ENCODE measurements at regions not wholly inside any gene's neighbourhood (a gene's known extent, or its start where the extent isn't known, plus 50 kb on each side); places are given as distances from the start of the nearest gene placed in this dataset.

DNA sequence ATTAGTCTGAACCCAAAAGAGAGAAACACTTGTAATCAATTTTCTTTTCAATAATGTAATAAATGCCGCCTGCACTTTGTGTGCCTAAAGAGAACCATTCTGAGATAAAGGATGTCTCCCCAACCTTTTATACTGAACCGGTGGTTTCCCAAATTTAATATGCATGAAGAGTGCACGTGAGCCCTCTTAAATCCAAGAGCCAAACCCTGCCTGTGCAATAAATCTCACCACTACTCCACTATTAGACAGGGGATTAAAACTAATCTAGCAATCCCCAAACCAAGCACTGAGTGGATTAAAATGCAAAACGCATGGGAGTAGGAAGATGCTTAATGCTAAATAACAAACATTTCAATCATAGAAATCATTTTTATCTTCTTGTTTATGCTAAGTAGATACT is 351.0 kb upstream of the PSMD7 start:
- TF ChIP-seq EGR1 (IDR thresholded peaks at IDR 0.05; ENCODE audit: low read depth) (no peak), ATF3 (IDR thresholded peaks at IDR 0.05) (no peak), TCF7L2 (IDR thresholded peaks at IDR 0.05; ENCODE audit: borderline replicate concordance, extremely low read depth, insufficient read depth, insufficient read length) (no peak), EZH2phosphoT487 (IDR thresholded peaks at IDR 0.05; ENCODE audit: borderline replicate concordance) (no peak), YY1 (IDR thresholded peaks at IDR 0.05; ENCODE audit: extremely low read depth, insufficient replicate concordance, low read depth, low read length) (no peak)
- TF ChIP-seq, protein P1, sequence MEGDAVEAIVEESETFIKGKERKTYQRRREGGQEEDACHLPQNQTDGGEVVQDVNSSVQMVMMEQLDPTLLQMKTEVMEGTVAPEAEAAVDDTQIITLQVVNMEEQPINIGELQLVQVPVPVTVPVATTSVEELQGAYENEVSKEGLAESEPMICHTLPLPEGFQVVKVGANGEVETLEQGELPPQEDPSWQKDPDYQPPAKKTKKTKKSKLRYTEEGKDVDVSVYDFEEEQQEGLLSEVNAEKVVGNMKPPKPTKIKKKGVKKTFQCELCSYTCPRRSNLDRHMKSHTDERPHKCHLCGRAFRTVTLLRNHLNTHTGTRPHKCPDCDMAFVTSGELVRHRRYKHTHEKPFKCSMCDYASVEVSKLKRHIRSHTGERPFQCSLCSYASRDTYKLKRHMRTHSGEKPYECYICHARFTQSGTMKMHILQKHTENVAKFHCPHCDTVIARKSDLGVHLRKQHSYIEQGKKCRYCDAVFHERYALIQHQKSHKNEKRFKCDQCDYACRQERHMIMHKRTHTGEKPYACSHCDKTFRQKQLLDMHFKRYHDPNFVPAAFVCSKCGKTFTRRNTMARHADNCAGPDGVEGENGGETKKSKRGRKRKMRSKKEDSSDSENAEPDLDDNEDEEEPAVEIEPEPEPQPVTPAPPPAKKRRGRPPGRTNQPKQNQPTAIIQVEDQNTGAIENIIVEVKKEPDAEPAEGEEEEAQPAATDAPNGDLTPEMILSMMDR (IDR thresholded peaks at IDR 0.05 in 2 of 3, conservative IDR thresholded peaks at IDR 0.05 in 1 of 3; ENCODE audit: borderline replicate concordance in 1 of 3, insufficient read depth in 1 of 3, low read depth in 2 of 3, low read length in 2 of 3), result no peak
- TF ChIP-seq, protein P2, sequence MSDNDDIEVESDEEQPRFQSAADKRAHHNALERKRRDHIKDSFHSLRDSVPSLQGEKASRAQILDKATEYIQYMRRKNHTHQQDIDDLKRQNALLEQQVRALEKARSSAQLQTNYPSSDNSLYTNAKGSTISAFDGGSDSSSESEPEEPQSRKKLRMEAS (IDR thresholded peaks at IDR 0.05), result no peak
